ENCODE measurements at regions not wholly inside any gene's neighbourhood (a gene's known extent, or its start where the extent isn't known, plus 50 kb on each side); places are given as distances from the start of the nearest gene placed in this dataset.

DNA sequence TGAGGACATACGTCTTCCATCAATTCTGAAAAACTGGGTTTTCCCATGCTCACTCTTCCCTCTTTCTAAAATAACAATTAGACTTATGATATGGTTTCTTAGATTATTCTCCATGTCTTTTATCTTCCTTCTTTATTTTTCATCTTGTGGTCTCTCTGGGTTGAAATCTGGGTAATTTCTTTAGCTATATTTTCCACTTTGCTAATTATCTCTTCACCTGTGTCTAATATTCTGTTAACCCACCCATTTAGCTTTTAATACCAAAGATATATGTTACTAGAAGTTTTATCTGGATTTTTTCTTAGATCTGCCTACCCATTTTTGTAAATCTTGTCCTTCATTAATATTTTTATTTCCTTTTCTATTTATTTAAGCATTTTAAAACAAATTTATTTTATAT is 121.8 kb downstream of the TENT5A start:
- Histone ChIP-seq H3K9ac (ENCODE audit: low read length) (no peak overlapping the region), H3K36me3 (replicated peaks; ENCODE audit: low read depth, low read length) (no peaks in the 10 kb centered on the region), H3K4me3 (ENCODE audit: low read length) (no peak overlapping the region), H3K4me2 (ENCODE audit: low read length) (no peak overlapping the region), H4K20me1 (ENCODE audit: insufficient read depth, low read length) (no peaks in the 10 kb centered on the region), H3K79me2 (ENCODE audit: low read length) (no peaks in the 10 kb centered on the region), H3K27me3 (ENCODE audit: low read depth, low read length) (no peaks in the 10 kb centered on the region), H3K4me1 (ENCODE audit: low read length) (no peaks in the 10 kb centered on the region), H2AFZ (ENCODE audit: low read depth, low read length) (no peak overlapping the region), H3K9me3 (ENCODE audit: insufficient read depth, low read length) (peaks cover 5% of the 10 kb centered on the region; the same call in 1 of the 2 replicates), H3K27ac (ENCODE audit: low read length) (no peak overlapping the region)
- TF ChIP-seq EZH2phosphoT487 (IDR thresholded peaks at IDR 0.05; ENCODE audit: low read depth) (no peak), CTCF (IDR thresholded peaks at IDR 0.05; ENCODE audit: low read depth, low read length) (no peak)

- TF ChIP-seq EZH2phosphoT487 (IDR thresholded peaks at IDR 0.05; ENCODE audit: low read depth) (no peak), CTCF (IDR thresholded peaks at IDR 0.05; ENCODE audit: low read depth, low read length) (no peak)
- H3K4me1 ChIP-seq (ENCODE audit: low read length) = no peaks in the 10 kb centered on the region
These were observed 127.3 kb downstream of the TENT5A start for GRCh38 chr6:81625216-81625615.

DNA sequence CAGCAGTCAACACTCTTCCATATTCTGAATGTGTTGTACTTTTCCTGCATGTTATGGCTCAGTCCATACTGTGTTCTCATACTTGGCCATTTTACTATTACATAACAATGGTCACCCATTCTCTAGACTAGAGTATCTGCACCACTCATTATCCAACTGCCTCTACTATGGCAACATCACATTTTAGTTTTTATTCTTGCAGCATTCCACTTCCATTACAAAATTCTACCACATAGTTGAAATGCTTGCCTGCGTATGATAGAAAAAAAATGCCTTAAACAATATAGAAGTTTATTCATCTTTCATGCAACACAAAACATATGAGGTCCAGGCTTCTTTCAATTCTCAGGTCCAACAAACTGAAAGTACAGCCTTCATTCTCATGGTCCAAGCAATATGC is 128.0 kb downstream of the TENT5A start:
- Histone ChIP-seq H4K20me1 (ENCODE audit: insufficient read depth, low read length) (no peaks in the 10 kb centered on the region), H2AFZ (ENCODE audit: low read depth, low read length) (no peak overlapping the region), H3K27ac (ENCODE audit: low read length) (no peak overlapping the region), H3K79me2 (ENCODE audit: low read length) (no peaks in the 10 kb centered on the region), H3K9ac (ENCODE audit: low read length) (no peak overlapping the region), H3K27me3 (ENCODE audit: low read depth, low read length) (no peaks in the 10 kb centered on the region), H3K9me3 (ENCODE audit: insufficient read depth, low read length) (no peaks in the 10 kb centered on the region), H3K36me3 (replicated peaks; ENCODE audit: low read depth, low read length) (no peaks in the 10 kb centered on the region), H3K4me1 (ENCODE audit: low read length) (no peaks in the 10 kb centered on the region), H3K4me3 (ENCODE audit: low read length) (no peak overlapping the region), H3K4me2 (ENCODE audit: low read length) (no peak overlapping the region)
- no peak for TF ChIP-seq CTCF (IDR thresholded peaks at IDR 0.05; ENCODE audit: low read depth, low read length)
- no peak for TF ChIP-seq EZH2phosphoT487 (IDR thresholded peaks at IDR 0.05; ENCODE audit: low read depth)

More at GRCh38 chr6:81625216-81625615, 127.3 kb downstream of the TENT5A start:
- no peaks in the 10 kb centered on the region for H3K27me3 ChIP-seq (ENCODE audit: low read depth, low read length)
- no peak overlapping the region for H3K27ac ChIP-seq (ENCODE audit: low read length)
- H3K36me3 ChIP-seq (replicated peaks; ENCODE audit: low read depth, low read length) = no peaks in the 10 kb centered on the region
- no peak overlapping the region for H3K4me3 ChIP-seq (ENCODE audit: low read length)
- H3K9ac ChIP-seq (ENCODE audit: low read length) = no peak overlapping the region
- no peak overlapping the region for H2AFZ ChIP-seq (ENCODE audit: low read depth, low read length)
- no peaks in the 10 kb centered on the region for H3K9me3 ChIP-seq (ENCODE audit: insufficient read depth, low read length)
- no peaks in the 10 kb centered on the region for H4K20me1 ChIP-seq (ENCODE audit: insufficient read depth, low read length)
- H3K4me2 ChIP-seq (ENCODE audit: low read length) = no peak overlapping the region
- H3K79me2 ChIP-seq (ENCODE audit: low read length) = no peaks in the 10 kb centered on the region

DNA sequence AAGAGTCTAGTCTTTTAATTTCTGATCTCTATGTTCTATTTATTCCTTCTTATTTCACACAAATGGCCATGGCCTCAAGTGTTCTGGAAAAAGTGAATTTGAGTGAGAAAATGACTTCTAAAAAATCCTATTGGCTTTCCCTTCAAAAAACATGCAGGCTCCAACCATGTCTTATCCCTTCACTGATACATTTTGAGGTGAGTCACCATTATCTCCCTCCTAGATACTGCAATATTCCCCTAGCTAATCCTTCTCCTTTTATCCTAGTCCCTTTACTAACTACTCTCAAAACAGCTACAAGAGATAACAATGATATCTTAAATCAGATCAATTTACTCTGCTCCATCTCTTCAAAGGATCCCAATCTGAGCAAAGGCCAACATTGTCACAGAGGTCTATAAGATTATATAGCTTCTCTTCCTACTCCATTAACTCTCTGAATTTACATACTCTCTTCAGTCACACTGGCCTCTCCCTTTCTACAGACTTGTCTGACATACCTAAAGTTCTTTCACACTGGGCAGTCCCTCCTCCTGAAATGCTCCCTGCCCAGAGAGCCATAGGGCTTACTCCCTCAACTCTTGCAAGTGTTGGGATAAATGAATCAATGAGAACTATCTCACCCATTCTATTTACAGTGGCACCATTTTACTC is 129.2 kb downstream of the TENT5A start:
- H3K27me3 ChIP-seq (ENCODE audit: low read depth, low read length) = no peaks in the 10 kb centered on the region
- H3K4me1 ChIP-seq (ENCODE audit: low read length) = no peaks in the 10 kb centered on the region
- H3K27ac ChIP-seq (ENCODE audit: low read length) = no peak overlapping the region
- H3K4me3 ChIP-seq (ENCODE audit: low read length) = no peak overlapping the region
- no peaks in the 10 kb centered on the region for H4K20me1 ChIP-seq (ENCODE audit: insufficient read depth, low read length)
- no peak for TF ChIP-seq EZH2phosphoT487 (IDR thresholded peaks at IDR 0.05; ENCODE audit: low read depth)
- TF ChIP-seq CTCF (IDR thresholded peaks at IDR 0.05; ENCODE audit: low read depth, low read length) = no peak
- no peaks in the 10 kb centered on the region for H3K79me2 ChIP-seq (ENCODE audit: low read length)
- no peaks in the 10 kb centered on the region for H3K36me3 ChIP-seq (replicated peaks; ENCODE audit: low read depth, low read length)
- H3K4me2 ChIP-seq (ENCODE audit: low read length) = no peak overlapping the region
- no peaks in the 10 kb centered on the region for H3K9me3 ChIP-seq (ENCODE audit: insufficient read depth, low read length)
- no peak overlapping the region for H3K9ac ChIP-seq (ENCODE audit: low read length)
- H2AFZ ChIP-seq (ENCODE audit: low read depth, low read length) = no peak overlapping the region
